BJ (cell line): ENCODE measurements at regions not wholly inside any gene's neighbourhood (a gene's known extent, or its start where the extent isn't known, plus 50 kb on each side); places are given as distances from the start of the nearest gene placed in this dataset.

Experiments used
- CTCF ChIA-PET: fragments of 350-600 bp; formaldehyde crosslinking; extraction: SDS; loops from one replicate; lab custom pipeline; 2021; ENCODE audit warnings: antibody characterized with exemption, inconsistent platforms; lab: Yijun Ruan, JAX
- POLR2A ChIA-PET: fragments of 300-600 bp; sonication (Branson Sonifier 250); formaldehyde crosslinking; extraction: SDS; loops from one replicate; lab custom pipeline; 2021; ENCODE audit warnings: antibody characterized with exemption; lab: Charles Lee
- DNase-seq: peaks from one replicate; pipeline ENCODE4 v3.0.0-alpha.2; 2011; ENCODE audit warnings: low read depth
- H3K27me3 ChIP-seq: 2 replicates; pipeline ENCODE4 v1.6.0; 2011; ENCODE audit warnings: low read length; ENCODE audit not compliant: control insufficient read depth, insufficient read depth
- H3K36me3 ChIP-seq: 2 replicates; pipeline ENCODE4 v1.5.1; 2011; ENCODE audit warnings: low read length; ENCODE audit not compliant: control insufficient read depth, insufficient read depth
- H3K4me3 ChIP-seq: 2 replicates; pipeline ENCODE4 v1.5.1; 2011; ENCODE audit warnings: low read depth, mild to moderate bottlenecking, control low read depth, low read length
- CTCF ChIP-seq: IDR thresholded peaks from 2 replicates; pipeline ENCODE4 v1.5.1; 2011; ENCODE audit warnings: low read depth, mild to moderate bottlenecking, control low read depth, inconsistent platforms, low read length, moderate library complexity; ENCODE audit not compliant: insufficient read depth

GRCh38 chr1:4531842-4532241, 122.6 kb upstream of the AJAP1 start:
- no peak for DNase-seq
- Histone ChIP-seq H3K4me3 (no peak overlapping the region), H3K36me3 (no peaks in the 10 kb centered on the region), H3K27me3 (no peaks in the 10 kb centered on the region)
- no peak for TF ChIP-seq CTCF
- POLR2A ChIA-PET, result no interaction called here
- CTCF ChIA-PET, result interaction anchor here (0.6 kb wide), 1 partner anchor 120 kb away, joined by 3 read pairs; no protein-coding TSS in a partner anchor

DNA sequence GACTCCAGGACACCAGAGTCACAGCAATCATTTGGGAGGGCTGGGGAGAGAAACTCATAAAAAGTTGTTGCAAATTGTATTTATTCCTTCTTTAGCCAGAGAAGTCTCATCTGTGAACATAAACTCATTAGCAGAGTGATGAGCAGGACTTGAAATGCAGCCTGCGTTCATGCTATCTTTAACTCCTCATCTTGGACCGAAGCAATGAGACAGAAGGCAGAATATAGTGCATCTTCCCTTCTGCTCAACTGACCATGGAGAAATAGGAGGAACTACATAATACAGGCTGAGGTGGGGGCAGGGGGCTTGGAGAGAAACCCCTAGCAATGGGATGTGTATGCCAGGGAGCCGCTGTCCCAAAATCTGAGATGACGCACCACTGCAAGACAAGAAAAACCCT, 121.8 kb upstream of the AJAP1 start:
- CTCF ChIA-PET, result no interaction called here
- no peak overlapping the region for H3K4me3 ChIP-seq
- H3K27me3 ChIP-seq, result no peaks in the 10 kb centered on the region
- DNase-seq, result no peak
- no peak for TF ChIP-seq CTCF
- no peaks in the 10 kb centered on the region for H3K36me3 ChIP-seq
- POLR2A ChIA-PET, result no interaction called here

DNA sequence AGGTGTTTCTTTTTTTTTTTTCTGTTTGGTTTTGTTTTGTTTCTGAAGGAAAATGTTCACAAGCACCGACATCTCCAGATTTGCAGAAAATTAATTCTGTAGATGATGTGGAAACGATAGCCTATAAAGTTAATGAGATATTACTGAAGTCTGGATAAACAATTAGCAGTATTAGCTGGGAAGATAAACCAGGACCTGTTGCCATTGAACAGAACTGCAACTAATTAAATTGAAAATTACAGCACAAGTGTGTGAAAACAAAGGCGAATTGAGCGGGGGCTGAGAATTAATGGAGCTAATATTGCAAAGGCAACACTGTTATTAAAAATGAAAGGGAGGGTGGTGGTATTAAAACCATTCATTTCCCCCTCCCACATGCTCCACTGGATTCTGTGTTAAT, 107.5 kb upstream of the AJAP1 start:
- H3K27me3 ChIP-seq, result no peaks in the 10 kb centered on the region
- no peak for DNase-seq
- H3K36me3 ChIP-seq, result no peaks in the 10 kb centered on the region
- ChIA-PET CTCF (no interaction called here), POLR2A (no interaction called here)
- H3K4me3 ChIP-seq, result no peak overlapping the region
- no peak for TF ChIP-seq CTCF

DNA sequence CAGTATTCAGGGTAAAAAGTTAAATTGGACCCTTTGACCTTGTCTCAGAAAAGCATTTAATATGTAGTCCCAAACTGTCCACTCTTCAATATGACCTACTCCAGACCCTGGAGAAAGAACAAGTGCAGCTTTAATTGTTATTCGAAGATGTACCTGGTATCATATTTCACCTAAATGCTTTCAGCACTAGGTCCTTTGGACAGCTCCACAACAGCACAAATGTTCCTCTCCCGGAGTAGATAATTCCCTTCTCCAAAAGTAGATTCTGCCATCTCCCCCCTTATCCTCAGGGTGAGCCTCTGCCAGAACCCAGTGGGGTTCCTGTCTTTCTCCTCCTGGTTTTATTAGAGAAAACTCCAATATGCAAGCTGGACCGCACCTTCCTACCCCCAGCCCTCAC, 104.5 kb upstream of the AJAP1 start:
- CTCF ChIA-PET, result no interaction called here

DNA sequence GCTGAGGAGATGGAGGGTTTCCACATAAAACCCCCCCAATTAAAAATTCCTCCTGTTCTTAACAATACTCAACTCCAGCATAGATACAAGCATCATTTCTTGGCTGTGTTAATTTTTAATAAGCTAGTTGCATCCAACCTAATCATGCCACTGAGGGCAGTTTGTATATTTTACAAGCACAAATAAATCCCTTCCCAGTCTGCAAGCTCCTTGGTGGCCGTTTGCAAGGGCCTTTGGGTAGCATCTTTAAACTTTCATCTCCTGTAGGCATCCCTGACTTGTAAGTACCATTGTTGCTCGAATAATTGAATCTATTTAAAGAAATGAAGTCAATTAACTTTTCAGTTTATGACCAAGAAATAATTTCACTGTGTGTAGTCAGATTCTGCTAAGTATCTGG, 103.5 kb upstream of the AJAP1 start:
- no peaks in the 10 kb centered on the region for H3K36me3 ChIP-seq
- H3K27me3 ChIP-seq, result no peaks in the 10 kb centered on the region
- TF ChIP-seq CTCF, result no peak
- ChIA-PET POLR2A (no interaction called here), CTCF (no interaction called here)
- no peak for DNase-seq
- no peak overlapping the region for H3K4me3 ChIP-seq

More for the DNA sequence above, 104.5 kb upstream of the AJAP1 start:
- POLR2A ChIA-PET, result no interaction called here
- Histone ChIP-seq H3K36me3 (no peaks in the 10 kb centered on the region), H3K4me3 (no peak overlapping the region), H3K27me3 (no peaks in the 10 kb centered on the region)
- no peak for TF ChIP-seq CTCF
- no peak for DNase-seq
